ENCODE measurements at regions not wholly inside any gene's neighbourhood (a gene's known extent, or its start where the extent isn't known, plus 50 kb on each side); places are given as distances from the start of the nearest gene placed in this dataset.

- DNase-seq: no peak
- Histone ChIP-seq H3K4me1 (ENCODE audit: control insufficient read depth in 5 of 5, insufficient read depth in 5 of 5, low read length in 5 of 5) (peaks cover 0 to 2% (median 0%) of the 10 kb centered on the region in 5 donors), H3K27me3 (ENCODE audit: control insufficient read depth in 3 of 3, insufficient read depth in 3 of 3, low read length in 2 of 3) (no peaks in the 10 kb centered on the region), H3K36me3 (ENCODE audit: control insufficient read depth in 4 of 4, insufficient read depth in 4 of 4, low read length in 4 of 4) (no peaks in the 10 kb centered on the region), H3K4me3 (no peak overlapping the region), H3K9me3 (ENCODE audit: control insufficient read depth in 4 of 4, insufficient read depth in 3 of 4, low read length in 3 of 4) (no peaks in the 10 kb centered on the region), H3K9ac (ENCODE audit: insufficient read depth in 1 of 2, low read length in 2 of 2) (no peak overlapping the region), H3K27ac (ENCODE audit: low read depth in 1 of 2, low read length in 1 of 2) (no peak overlapping the region)
- no peak for ATAC-seq (ENCODE audit: insufficient read depth, low FRiP score)
- 81 to 84% methylated on average over 3 of the region's 3 CpGs for WGBS, 2 donors
- TF ChIP-seq, protein P1, sequence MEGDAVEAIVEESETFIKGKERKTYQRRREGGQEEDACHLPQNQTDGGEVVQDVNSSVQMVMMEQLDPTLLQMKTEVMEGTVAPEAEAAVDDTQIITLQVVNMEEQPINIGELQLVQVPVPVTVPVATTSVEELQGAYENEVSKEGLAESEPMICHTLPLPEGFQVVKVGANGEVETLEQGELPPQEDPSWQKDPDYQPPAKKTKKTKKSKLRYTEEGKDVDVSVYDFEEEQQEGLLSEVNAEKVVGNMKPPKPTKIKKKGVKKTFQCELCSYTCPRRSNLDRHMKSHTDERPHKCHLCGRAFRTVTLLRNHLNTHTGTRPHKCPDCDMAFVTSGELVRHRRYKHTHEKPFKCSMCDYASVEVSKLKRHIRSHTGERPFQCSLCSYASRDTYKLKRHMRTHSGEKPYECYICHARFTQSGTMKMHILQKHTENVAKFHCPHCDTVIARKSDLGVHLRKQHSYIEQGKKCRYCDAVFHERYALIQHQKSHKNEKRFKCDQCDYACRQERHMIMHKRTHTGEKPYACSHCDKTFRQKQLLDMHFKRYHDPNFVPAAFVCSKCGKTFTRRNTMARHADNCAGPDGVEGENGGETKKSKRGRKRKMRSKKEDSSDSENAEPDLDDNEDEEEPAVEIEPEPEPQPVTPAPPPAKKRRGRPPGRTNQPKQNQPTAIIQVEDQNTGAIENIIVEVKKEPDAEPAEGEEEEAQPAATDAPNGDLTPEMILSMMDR (IDR thresholded peaks at IDR 0.05; ENCODE audit: control extremely low read depth, extremely low read depth): no peak
Observed at GRCh38 chr14:56414236-56414635, 165.4 kb upstream of the TMEM260 start.

DNA sequence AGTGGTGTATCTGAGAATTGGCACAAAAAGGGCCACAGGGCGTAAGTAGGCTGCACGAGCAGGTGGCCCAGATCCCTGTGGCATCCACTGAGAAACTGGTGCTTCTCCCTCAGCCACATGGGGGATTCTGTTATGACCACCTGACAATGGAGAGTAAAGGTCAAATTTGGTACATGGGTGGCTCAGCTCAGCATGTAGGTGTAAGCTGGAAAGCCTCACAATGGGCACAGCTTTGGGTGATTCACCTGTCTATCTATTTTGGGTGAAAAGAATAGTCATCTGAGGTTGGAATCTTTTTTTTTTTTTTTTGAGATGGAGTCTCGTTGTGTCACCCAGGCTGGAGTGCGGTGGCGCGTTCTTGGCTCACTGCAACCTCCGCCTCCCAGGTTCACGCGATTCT lies 163.4 kb upstream of the TMEM260 start:
- H3K4me1 ChIP-seq (ENCODE audit: control insufficient read depth in 5 of 5, insufficient read depth in 5 of 5, low read length in 5 of 5): peaks cover 0 to 2% (median 0%) of the 10 kb centered on the region in 5 donors
- H3K27me3 ChIP-seq (ENCODE audit: control insufficient read depth in 3 of 3, insufficient read depth in 3 of 3, low read length in 2 of 3): no peaks in the 10 kb centered on the region
- no peaks in the 10 kb centered on the region for H3K9me3 ChIP-seq (ENCODE audit: control insufficient read depth in 4 of 4, insufficient read depth in 3 of 4, low read length in 3 of 4)
- TF ChIP-seq, protein P1 (IDR thresholded peaks at IDR 0.05; ENCODE audit: control extremely low read depth, extremely low read depth): no peak
- H3K27ac ChIP-seq (ENCODE audit: low read depth in 1 of 2, low read length in 1 of 2): no peak overlapping the region
- WGBS, 2 donors: 95 to 97% methylated on average over 9 of the region's 9 CpGs
- no peak overlapping the region for H3K9ac ChIP-seq (ENCODE audit: insufficient read depth in 1 of 2, low read length in 2 of 2)
- DNase-seq: no peak
- H3K4me3 ChIP-seq: no peak overlapping the region
- H3K36me3 ChIP-seq (ENCODE audit: control insufficient read depth in 4 of 4, insufficient read depth in 4 of 4, low read length in 4 of 4): no peaks in the 10 kb centered on the region
- no peak for ATAC-seq (ENCODE audit: insufficient read depth, low FRiP score)

DNA sequence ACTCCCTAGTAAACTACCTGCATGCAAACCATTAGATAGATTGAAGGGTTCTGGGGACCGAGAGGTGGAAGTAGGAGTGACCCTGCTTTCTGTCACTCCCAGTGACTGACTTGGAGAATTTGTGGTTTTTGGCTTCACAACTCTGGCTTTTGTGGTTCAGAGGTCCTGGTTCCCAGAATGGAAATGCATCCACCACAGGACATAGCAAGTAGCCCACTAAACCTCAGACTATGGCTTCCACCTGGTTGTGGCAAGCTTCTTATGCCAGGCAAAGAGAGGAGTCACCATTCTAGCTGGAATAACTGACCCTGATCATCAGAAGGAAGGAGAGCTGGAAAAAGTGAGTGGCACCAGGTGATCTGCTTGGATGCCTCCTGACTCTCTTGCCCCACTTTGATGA lies 162.4 kb upstream of the TMEM260 start:
- TF ChIP-seq, protein P1 (IDR thresholded peaks at IDR 0.05; ENCODE audit: control extremely low read depth, extremely low read depth): no peak
- no peaks in the 10 kb centered on the region for H3K36me3 ChIP-seq (ENCODE audit: control insufficient read depth in 4 of 4, insufficient read depth in 4 of 4, low read length in 4 of 4)
- WGBS, 2 donors: 47 to 74% methylated on average over 1 of the region's 1 CpG
- peaks cover 0 to 2% (median 0%) of the 10 kb centered on the region in 5 donors for H3K4me1 ChIP-seq (ENCODE audit: control insufficient read depth in 5 of 5, insufficient read depth in 5 of 5, low read length in 5 of 5)
- DNase-seq: no peak
- H3K4me3 ChIP-seq: no peak overlapping the region
- no peaks in the 10 kb centered on the region for H3K27me3 ChIP-seq (ENCODE audit: control insufficient read depth in 3 of 3, insufficient read depth in 3 of 3, low read length in 2 of 3)
- H3K9ac ChIP-seq (ENCODE audit: insufficient read depth in 1 of 2, low read length in 2 of 2): no peak overlapping the region
- H3K9me3 ChIP-seq (ENCODE audit: control insufficient read depth in 4 of 4, insufficient read depth in 3 of 4, low read length in 3 of 4): no peaks in the 10 kb centered on the region
- no peak for ATAC-seq (ENCODE audit: insufficient read depth, low FRiP score)
- no peak overlapping the region for H3K27ac ChIP-seq (ENCODE audit: low read depth in 1 of 2, low read length in 1 of 2)

DNA sequence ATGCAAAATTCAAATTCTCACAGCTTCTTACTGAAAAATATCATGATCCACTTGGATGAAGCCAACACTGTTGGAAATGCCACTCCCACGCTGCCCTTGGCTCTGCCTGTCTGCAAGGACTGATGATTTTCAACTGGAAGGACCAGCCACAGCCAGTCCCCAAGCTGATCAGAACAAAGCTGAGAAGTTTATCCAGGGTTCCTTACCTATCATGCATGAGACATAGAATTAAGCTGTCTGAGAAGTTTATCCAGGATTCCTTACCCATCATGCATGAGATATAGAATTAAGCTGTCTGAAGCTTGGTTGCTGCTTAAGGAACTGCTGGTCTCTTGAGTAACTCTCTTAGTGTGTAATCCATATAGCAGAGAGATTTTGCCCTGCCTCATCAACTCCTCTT lies 159.8 kb upstream of the TMEM260 start:
- peaks cover 0 to 16% (median 0%) of the 10 kb centered on the region in 5 donors for H3K4me1 ChIP-seq (ENCODE audit: control insufficient read depth in 5 of 5, insufficient read depth in 5 of 5, low read length in 5 of 5)
- H3K27me3 ChIP-seq (ENCODE audit: control insufficient read depth in 3 of 3, insufficient read depth in 3 of 3, low read length in 2 of 3): no peaks in the 10 kb centered on the region
- H3K27ac ChIP-seq (ENCODE audit: low read depth in 1 of 2, low read length in 1 of 2): no peak overlapping the region
- H3K36me3 ChIP-seq (ENCODE audit: control insufficient read depth in 4 of 4, insufficient read depth in 4 of 4, low read length in 4 of 4): no peaks in the 10 kb centered on the region
- H3K4me3 ChIP-seq: no peak overlapping the region
- no peak for ATAC-seq (ENCODE audit: insufficient read depth, low FRiP score)
- DNase-seq: no peak
- no peaks in the 10 kb centered on the region for H3K9me3 ChIP-seq (ENCODE audit: control insufficient read depth in 4 of 4, insufficient read depth in 3 of 4, low read length in 3 of 4)
- TF ChIP-seq, protein P1 (IDR thresholded peaks at IDR 0.05; ENCODE audit: control extremely low read depth, extremely low read depth): no peak
- WGBS, 2 donors: 88 to 97% methylated on average over 1 of the region's 1 CpG
- no peak overlapping the region for H3K9ac ChIP-seq (ENCODE audit: insufficient read depth in 1 of 2, low read length in 2 of 2)
